HCT116 (cell line): ENCODE measurements at regions not wholly inside any gene's neighbourhood (a gene's known extent, or its start where the extent isn't known, plus 50 kb on each side); places are given as distances from the start of the nearest gene placed in this dataset.

Source experiments
- ATAC-seq: fragments of 200-7000 bp; cut with Tn5 transposase; 2 replicates; pipeline ENCODE4 v1.9.1; 2020; ENCODE audit warnings: mild to moderate bottlenecking, moderate library complexity
- BruUV-seq: library from RNA; stranded (reverse); fragments of 400-500 nt; replicated peaks from 2 replicates; lab custom pipeline; 2021; lab: Mats Ljungman, UMichigan
- CTCF ChIA-PET: fragments of 300-600 bp; sonication (Branson Sonifier 250); formaldehyde crosslinking; loops from one replicate; lab custom pipeline; 2021; ENCODE audit warnings: antibody characterized with exemption; lab: Charles Lee
- POLR2A ChIA-PET: fragments of 300-600, 350-600 bp; sonication (Branson Sonifier 250); formaldehyde crosslinking; loops from one replicate; lab custom pipeline; 2021; ENCODE audit warnings: antibody characterized with exemption; lab: Charles Lee
- RAD21 ChIA-PET, 2 experiments: fragments of 300-600 bp; sonication (Branson Sonifier 250); formaldehyde crosslinking; loops; one replicate each; lab custom pipeline; 2023; ENCODE audit warnings: low total read pairs in 2 of 2; ENCODE audit not compliant: uncharacterized antibody in 2 of 2, unreplicated experiment in 2 of 2, low non-redundant PET in 1 of 2; lab: Charles Lee
- DNase-seq: peaks from one replicate; pipeline ENCODE4 v3.0.0-alpha.2; 2010; ENCODE audit warnings: low read depth, low spot score
- H2AFZ ChIP-seq: fragments of 200-600 bp; shearing (Covaris generic), sonication (generic); 2 replicates; pipeline ENCODE4 v1.6.1; 2017; ENCODE audit warnings: low read depth, mixed run types, mixed read lengths, antibody characterized with exemption, low read length; ENCODE audit not compliant: poor library complexity, severe bottlenecking
- H3K27ac ChIP-seq: 2 replicates; pipeline ENCODE4 v1.5.1; 2012; ENCODE audit warnings: low read depth, low read length
- H3K27me3 ChIP-seq: fragments of 200-600 bp; sonication (generic); 2 replicates; pipeline ENCODE4 v1.6.1; 2016; ENCODE audit warnings: mixed run types, low read length, mixed read lengths; ENCODE audit not compliant: insufficient read depth
- H3K36me3 ChIP-seq, 2 experiments: fragments of 200-500 bp in 1 of 2; fragments of 200-600 bp in 1 of 2; sonication (Bioruptor generic) in 1 of 2; sonication (generic) in 1 of 2; 2 replicates each; pipeline versions ENCODE4 v1.5.1 to v1.6.1; 2014 to 2016; ENCODE audit warnings: low read length in 2 of 2, inconsistent platforms in 1 of 2, mixed read lengths in 1 of 2, mixed run types in 1 of 2; ENCODE audit not compliant: insufficient read depth in 2 of 2, control insufficient read depth in 1 of 2
- H3K4me1 ChIP-seq, 2 experiments: fragments of 200-600 bp in 1 of 2; sonication (generic) in 1 of 2; 2 replicates each; pipeline versions ENCODE4 v1.5.1 to v1.6.1; 2012 to 2017; ENCODE audit warnings: low read length in 2 of 2, inconsistent platforms in 1 of 2, mild to moderate bottlenecking in 1 of 2, mixed read lengths in 1 of 2, mixed run types in 1 of 2, moderate library complexity in 1 of 2; ENCODE audit not compliant: insufficient read depth in 2 of 2, control insufficient read depth in 1 of 2
- H3K4me2 ChIP-seq: fragments of 200-600 bp; sonication (generic); 2 replicates; pipeline ENCODE4 v1.6.1; 2017; ENCODE audit warnings: mixed run types, low read length, mixed read lengths
- H3K4me3 ChIP-seq, 2 experiments: fragments of 200-600 bp in 1 of 2; sonication (generic) in 1 of 2; replicated peaks in 1 of 2; 2 replicates each; pipeline ENCODE4 v1.5.1; 2011 to 2016; ENCODE audit warnings: low read length in 2 of 2, control low read depth in 1 of 2, low read depth in 1 of 2, mild to moderate bottlenecking in 1 of 2, mixed read lengths in 1 of 2, mixed run types in 1 of 2
- H3K79me2 ChIP-seq: fragments of 200-600 bp; sonication (generic); 2 replicates; pipeline ENCODE4 v1.6.1; 2017; ENCODE audit warnings: mild to moderate bottlenecking, mixed run types, low read length, moderate library complexity, mixed read lengths; ENCODE audit not compliant: insufficient read depth
- H3K9ac ChIP-seq: fragments of 200-600 bp; sonication (generic); 2 replicates; pipeline ENCODE4 v1.6.1; 2016; ENCODE audit warnings: low read length, mixed read lengths
- H3K9me2 ChIP-seq: fragments of 200-600 bp; sonication (generic), shearing (Covaris generic); 2 replicates; pipeline ENCODE4 v1.6.1; 2017; ENCODE audit warnings: mixed run types, mild to moderate bottlenecking, moderate library complexity; ENCODE audit not compliant: insufficient read depth
- H3K9me3 ChIP-seq, 2 experiments: fragments of 200-500 bp in 1 of 2; fragments of 200-600 bp in 1 of 2; sonication (Bioruptor generic) in 1 of 2; sonication (generic) in 1 of 2; 2 replicates each; pipeline ENCODE4 v1.6.1; 2014 to 2017; ENCODE audit warnings: low read length in 2 of 2, mixed read lengths in 2 of 2, inconsistent platforms in 1 of 2, low read depth in 1 of 2, mild to moderate bottlenecking in 1 of 2, mixed run types in 1 of 2, moderate library complexity in 1 of 2; ENCODE audit not compliant: control insufficient read depth in 1 of 2, insufficient read depth in 1 of 2
- H4K20me1 ChIP-seq: fragments of 200-600 bp; sonication (generic), shearing (Covaris generic); 2 replicates; pipeline ENCODE4 v1.6.1; 2017; ENCODE audit warnings: mixed run types, mild to moderate bottlenecking, moderate library complexity; ENCODE audit not compliant: insufficient read depth
- CBX3 ChIP-seq: IDR thresholded peaks from 2 replicates; pipeline ENCODE4 v1.6.1; 2012; ENCODE audit warnings: low read depth
- CEBPB ChIP-seq: IDR thresholded peaks from 2 replicates; pipeline ENCODE4 v1.6.1; 2012; ENCODE audit warnings: low read depth
- CTCF ChIP-seq, 3 experiments: fragments of 200-600 bp in 1 of 3; sonication (generic) in 1 of 3; IDR thresholded peaks in 2 of 3; conservative IDR thresholded peaks in 1 of 3; 2 replicates each; pipeline ENCODE4 v1.5.1; 2012 to 2017; ENCODE audit warnings: low read depth in 2 of 3, low read length in 2 of 3, antibody characterized with exemption in 1 of 3, borderline replicate concordance in 1 of 3, control low read depth in 1 of 3, mild to moderate bottlenecking in 1 of 3, mixed read lengths in 1 of 3, mixed run types in 1 of 3, moderate library complexity in 1 of 3; ENCODE audit not compliant: insufficient read depth in 1 of 3
- ELF1 ChIP-seq: IDR thresholded peaks from 2 replicates; pipeline ENCODE4 v1.6.1; 2012; ENCODE audit warnings: low read depth, borderline replicate concordance
- FOSL1 ChIP-seq: IDR thresholded peaks from 2 replicates; pipeline ENCODE4 v1.6.1; 2012; ENCODE audit warnings: low read depth
- MAX ChIP-seq: IDR thresholded peaks from 2 replicates; pipeline ENCODE4 v1.6.1; 2012
- SRF ChIP-seq: IDR thresholded peaks from 2 replicates; pipeline ENCODE4 v1.6.1; 2012; ENCODE audit warnings: low read depth
- YY1 ChIP-seq: IDR thresholded peaks from 2 replicates; pipeline ENCODE4 v1.6.1; 2011; ENCODE audit warnings: low read length, low read depth, moderate library complexity, mild to moderate bottlenecking; ENCODE audit not compliant: insufficient replicate concordance; ENCODE audit errors: extremely low read depth
- ZBTB33 ChIP-seq: IDR thresholded peaks from 2 replicates; pipeline ENCODE4 v1.6.1; 2011; ENCODE audit warnings: mild to moderate bottlenecking, low read length, moderate library complexity; ENCODE audit not compliant: insufficient replicate concordance; ENCODE audit errors: extremely low read depth
- ZNF274 ChIP-seq: fragments of 200-500 bp; sonication (Bioruptor generic); IDR thresholded peaks from 2 replicates; pipeline ENCODE4 v1.6.1; 2014; ENCODE audit warnings: mild to moderate bottlenecking, low read depth, low read length, inconsistent platforms
- intact Hi-C: fragments of 100-400 bp; cut with micrococcal nuclease; formaldehyde crosslinking; loops from 2 replicates; pipeline ENCODE4 v1.10.0; 2022

GRCh38 chr3:137282871-137283270 lies 325.1 kb downstream of the IL20RB start:
- Histone ChIP-seq H3K27ac (no peak overlapping the region), H4K20me1 (no peaks in the 10 kb centered on the region), H3K9ac (no peak overlapping the region), H3K9me2 (no peaks in the 10 kb centered on the region), H3K4me2 (no peak overlapping the region), H3K27me3 (peaks cover 35% of the 10 kb centered on the region; the same call in 1 of the 2 replicates), H3K9me3 (no peaks in the 10 kb centered on the region), H3K4me1 (no peaks in the 10 kb centered on the region), H3K4me3 (no peak overlapping the region), H2AFZ (no peak overlapping the region), H3K79me2 (no peaks in the 10 kb centered on the region)
- intact Hi-C loops = no loop called here
- POLR2A ChIA-PET = no interaction called here
- BruUV-seq = no TSS peak
- CTCF ChIA-PET = no interaction called here
- DNase-seq = no peak
- RAD21 ChIA-PET = no interaction called here
- ATAC-seq = no peak
- TF ChIP-seq FOSL1 (no peak), ZNF274 (no peak), SRF (no peak), CBX3 (no peak), MAX (no peak), ZBTB33 (no peak), ELF1 (no peak), CTCF (IDR thresholded peaks at IDR 0.05 in 2 of 3, conservative IDR thresholded peaks at IDR 0.05 in 1 of 3; ENCODE audit: borderline replicate concordance in 1 of 3, insufficient read depth in 1 of 3, low read depth in 2 of 3, low read length in 2 of 3) (no peak), YY1 (no peak), CEBPB (no peak)
- TF ChIP-seq, all 23 proteins: peak for 0
- no peaks in the 10 kb centered on the region for H3K36me3 ChIP-seq
